OCI-LY3 (cell line): ENCODE measurements at regions not wholly inside any gene's neighbourhood (a gene's known extent, or its start where the extent isn't known, plus 50 kb on each side); places are given as distances from the start of the nearest gene placed in this dataset.

Source experiments
- H2AFZ ChIP-seq: fragments of 200-600, 300-600 bp; shearing (Covaris generic); 2 replicates; pipeline ENCODE4 v1.6.0; 2014; ENCODE audit warnings: antibody characterized with exemption, low read depth, low read length
- H3K27ac ChIP-seq: fragments of 200-600, 300-600 bp; sonication (generic); 2 replicates; pipeline ENCODE4 v1.5.1; 2014; ENCODE audit warnings: mild to moderate bottlenecking, low read length, moderate library complexity, mixed read lengths
- H3K27me3 ChIP-seq: fragments of 200-600, 300-600 bp; sonication (generic); 2 replicates; pipeline ENCODE4 v1.6.1; 2014; ENCODE audit warnings: low read depth, low read length, mixed read lengths
- H3K36me3 ChIP-seq: fragments of 200-600, 300-600 bp; sonication (generic); replicated peaks from 2 replicates; pipeline ENCODE3; 2014; ENCODE audit warnings: low read depth, low read length, mixed read lengths
- H3K4me1 ChIP-seq: fragments of 300-600, 200-600 bp; sonication (generic); 2 replicates; pipeline ENCODE4 v1.6.1; 2014; ENCODE audit warnings: low read length, mixed read lengths
- H3K4me2 ChIP-seq: fragments of 200-600, 300-600 bp; sonication (generic); 2 replicates; pipeline ENCODE4 v1.6.1; 2014; ENCODE audit warnings: low read length, mixed read lengths
- H3K4me3 ChIP-seq: fragments of 300-600, 200-600 bp; sonication (generic); 2 replicates; pipeline ENCODE4 v1.5.1; 2014; ENCODE audit warnings: antibody characterized with exemption, mild to moderate bottlenecking, low read length, moderate library complexity
- H3K79me2 ChIP-seq: fragments of 300-600, 200-600 bp; shearing (Covaris generic); 2 replicates; pipeline ENCODE4 v1.6.1; 2014; ENCODE audit warnings: mild to moderate bottlenecking, low read length, mixed read lengths
- H3K9ac ChIP-seq: fragments of 300-600, 200-600 bp; shearing (Covaris generic); 2 replicates; pipeline ENCODE4 v1.6.0; 2014; ENCODE audit warnings: mild to moderate bottlenecking, low read length, moderate library complexity
- H3K9me3 ChIP-seq: fragments of 200-600, 300-600 bp; shearing (Covaris generic); 2 replicates; pipeline ENCODE4 v1.6.1; 2014; ENCODE audit warnings: low read length, mixed read lengths; ENCODE audit not compliant: insufficient read depth
- H4K20me1 ChIP-seq: fragments of 200-600, 300-600 bp; sonication (generic); 2 replicates; pipeline ENCODE4 v1.6.1; 2016; ENCODE audit warnings: low read length, mixed read lengths; ENCODE audit not compliant: insufficient read depth
- EZH2phosphoT487 ChIP-seq: fragments of 200-600 bp; shearing (Covaris generic); IDR thresholded peaks from 2 replicates; pipeline ENCODE4 v1.6.1; 2018; ENCODE audit warnings: antibody characterized with exemption, mixed run types, low read depth
- TF ChIP-seq, protein P1 (sequence below): fragments of 200-600, 300-600 bp; sonication (generic); IDR thresholded peaks from 2 replicates; pipeline ENCODE4 v1.5.1; 2014; ENCODE audit warnings: antibody characterized with exemption, low read length, low read depth

DNA sequence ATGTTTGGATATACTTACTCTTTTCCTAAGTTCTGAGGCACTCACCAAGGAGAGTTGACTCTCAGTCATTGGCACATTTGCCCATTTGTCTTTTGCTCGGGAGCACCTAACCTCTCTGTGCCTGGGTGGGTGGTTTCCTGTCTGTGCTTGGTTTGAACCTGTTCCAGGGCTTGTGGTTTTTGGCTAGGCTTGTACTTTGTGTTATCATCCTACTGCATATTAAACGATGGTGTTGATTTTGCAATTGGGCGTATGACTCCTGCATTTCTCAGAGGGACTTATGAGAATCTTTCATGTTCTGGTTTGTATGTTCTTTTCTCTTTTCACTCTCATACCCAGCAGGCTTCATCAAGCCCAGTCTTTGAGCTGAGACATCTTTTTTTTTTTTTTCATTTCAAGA is 161.7 kb downstream of the BTC start:
- H3K36me3 ChIP-seq, result no peaks in the 10 kb centered on the region
- H3K9me3 ChIP-seq, result no peaks in the 10 kb centered on the region
- H3K79me2 ChIP-seq, result no peaks in the 10 kb centered on the region
- peaks cover 10% of the 10 kb centered on the region for H3K4me1 ChIP-seq
- no peaks in the 10 kb centered on the region for H4K20me1 ChIP-seq
- H3K9ac ChIP-seq, result no peak overlapping the region
- no peak overlapping the region for H3K4me2 ChIP-seq
- no peak overlapping the region for H3K27ac ChIP-seq
- TF ChIP-seq, protein P1, sequence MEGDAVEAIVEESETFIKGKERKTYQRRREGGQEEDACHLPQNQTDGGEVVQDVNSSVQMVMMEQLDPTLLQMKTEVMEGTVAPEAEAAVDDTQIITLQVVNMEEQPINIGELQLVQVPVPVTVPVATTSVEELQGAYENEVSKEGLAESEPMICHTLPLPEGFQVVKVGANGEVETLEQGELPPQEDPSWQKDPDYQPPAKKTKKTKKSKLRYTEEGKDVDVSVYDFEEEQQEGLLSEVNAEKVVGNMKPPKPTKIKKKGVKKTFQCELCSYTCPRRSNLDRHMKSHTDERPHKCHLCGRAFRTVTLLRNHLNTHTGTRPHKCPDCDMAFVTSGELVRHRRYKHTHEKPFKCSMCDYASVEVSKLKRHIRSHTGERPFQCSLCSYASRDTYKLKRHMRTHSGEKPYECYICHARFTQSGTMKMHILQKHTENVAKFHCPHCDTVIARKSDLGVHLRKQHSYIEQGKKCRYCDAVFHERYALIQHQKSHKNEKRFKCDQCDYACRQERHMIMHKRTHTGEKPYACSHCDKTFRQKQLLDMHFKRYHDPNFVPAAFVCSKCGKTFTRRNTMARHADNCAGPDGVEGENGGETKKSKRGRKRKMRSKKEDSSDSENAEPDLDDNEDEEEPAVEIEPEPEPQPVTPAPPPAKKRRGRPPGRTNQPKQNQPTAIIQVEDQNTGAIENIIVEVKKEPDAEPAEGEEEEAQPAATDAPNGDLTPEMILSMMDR, result no peak
- TF ChIP-seq EZH2phosphoT487, result no peak
- no peaks in the 10 kb centered on the region for H3K27me3 ChIP-seq
- H2AFZ ChIP-seq, result no peak overlapping the region
- no peak overlapping the region for H3K4me3 ChIP-seq

DNA sequence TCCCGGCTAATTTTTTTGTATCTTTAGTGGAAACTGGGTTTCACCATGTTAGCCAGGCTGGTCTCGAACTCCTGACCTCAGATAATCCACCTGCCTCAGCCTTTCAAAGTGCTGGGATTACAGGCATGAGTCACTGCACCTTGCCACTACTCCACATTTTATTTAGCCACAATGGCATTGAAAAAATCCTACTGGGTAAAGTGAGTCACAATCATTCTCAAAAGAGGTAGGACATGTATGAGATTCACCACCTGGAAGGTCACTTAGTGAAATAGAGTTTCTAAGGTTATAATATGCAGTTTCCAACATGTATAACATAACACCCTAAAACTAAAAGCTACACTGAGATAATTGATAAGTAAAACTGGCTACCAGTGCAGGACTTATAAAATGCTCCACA is 159.2 kb downstream of the BTC start:
- no peaks in the 10 kb centered on the region for H3K36me3 ChIP-seq
- no peak overlapping the region for H3K9ac ChIP-seq
- H3K4me1 ChIP-seq, result no peaks in the 10 kb centered on the region
- H3K9me3 ChIP-seq, result no peaks in the 10 kb centered on the region
- H3K27ac ChIP-seq, result no peak overlapping the region
- no peak overlapping the region for H3K4me2 ChIP-seq
- TF ChIP-seq EZH2phosphoT487, result no peak
- TF ChIP-seq, protein P1, result no peak
- H4K20me1 ChIP-seq, result no peaks in the 10 kb centered on the region
- no peaks in the 10 kb centered on the region for H3K27me3 ChIP-seq
- no peaks in the 10 kb centered on the region for H3K79me2 ChIP-seq
- H2AFZ ChIP-seq, result no peak overlapping the region
- no peak overlapping the region for H3K4me3 ChIP-seq

- H2AFZ ChIP-seq, result no peak overlapping the region
- no peak overlapping the region for H3K4me2 ChIP-seq
- H3K79me2 ChIP-seq, result no peaks in the 10 kb centered on the region
- no peaks in the 10 kb centered on the region for H3K9me3 ChIP-seq
- H3K9ac ChIP-seq, result no peak overlapping the region
- H4K20me1 ChIP-seq, result no peaks in the 10 kb centered on the region
- H3K36me3 ChIP-seq, result no peaks in the 10 kb centered on the region
- no peaks in the 10 kb centered on the region for H3K4me1 ChIP-seq
- no peak overlapping the region for H3K27ac ChIP-seq
- H3K4me3 ChIP-seq, result no peak overlapping the region
- H3K27me3 ChIP-seq, result no peaks in the 10 kb centered on the region
- no peak for TF ChIP-seq EZH2phosphoT487
- TF ChIP-seq, protein P1, result no peak
Measured at GRCh38 chr4:74635490-74636123, 158.7 kb downstream of the BTC start.

DNA sequence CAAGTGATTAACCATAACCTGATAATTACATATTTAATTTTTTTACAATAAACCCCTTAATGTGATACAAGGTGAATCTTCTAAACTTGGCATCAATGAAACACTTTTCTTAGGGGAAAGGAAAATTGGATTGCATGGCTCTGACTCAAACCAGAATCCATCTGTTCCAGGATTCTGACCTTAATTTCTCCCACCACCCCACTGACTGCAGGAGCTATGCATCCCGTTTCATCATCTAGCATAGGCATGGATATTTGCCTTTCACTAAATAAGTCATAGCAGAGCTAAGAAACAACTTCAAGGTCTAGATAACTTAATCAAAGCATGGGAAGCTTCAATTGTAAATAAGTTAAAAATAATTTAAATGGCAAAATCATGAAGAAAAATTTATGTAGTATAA is 156.3 kb downstream of the BTC start:
- no peaks in the 10 kb centered on the region for H3K27me3 ChIP-seq
- no peaks in the 10 kb centered on the region for H3K79me2 ChIP-seq
- no peaks in the 10 kb centered on the region for H3K4me1 ChIP-seq
- H3K4me2 ChIP-seq, result no peak overlapping the region
- H3K36me3 ChIP-seq, result no peaks in the 10 kb centered on the region
- no peaks in the 10 kb centered on the region for H4K20me1 ChIP-seq
- no peak overlapping the region for H3K9ac ChIP-seq
- no peak overlapping the region for H3K27ac ChIP-seq
- TF ChIP-seq, protein P1, result no peak
- TF ChIP-seq EZH2phosphoT487, result no peak
- no peak overlapping the region for H3K4me3 ChIP-seq
- H3K9me3 ChIP-seq, result no peaks in the 10 kb centered on the region
- no peak overlapping the region for H2AFZ ChIP-seq
